HCT116 (cell line): ENCODE measurements at regions not wholly inside any gene's neighbourhood (a gene's known extent, or its start where the extent isn't known, plus 50 kb on each side); places are given as distances from the start of the nearest gene placed in this dataset.

Source experiments
- ATAC-seq: fragments of 200-7000 bp; cut with Tn5 transposase; 2 replicates; pipeline ENCODE4 v1.9.1; 2020; ENCODE audit warnings: mild to moderate bottlenecking, moderate library complexity
- BruUV-seq: library from RNA; stranded (reverse); fragments of 400-500 nt; replicated peaks from 2 replicates; lab custom pipeline; 2021; lab: Mats Ljungman, UMichigan
- CTCF ChIA-PET: fragments of 300-600 bp; sonication (Branson Sonifier 250); formaldehyde crosslinking; loops from one replicate; lab custom pipeline; 2021; ENCODE audit warnings: antibody characterized with exemption; lab: Charles Lee
- POLR2A ChIA-PET: fragments of 300-600, 350-600 bp; sonication (Branson Sonifier 250); formaldehyde crosslinking; loops from one replicate; lab custom pipeline; 2021; ENCODE audit warnings: antibody characterized with exemption; lab: Charles Lee
- RAD21 ChIA-PET, 2 experiments: fragments of 300-600 bp; sonication (Branson Sonifier 250); formaldehyde crosslinking; loops; one replicate each; lab custom pipeline; 2023; ENCODE audit warnings: low total read pairs in 2 of 2; ENCODE audit not compliant: uncharacterized antibody in 2 of 2, unreplicated experiment in 2 of 2, low non-redundant PET in 1 of 2; lab: Charles Lee
- DNase-seq: peaks from one replicate; pipeline ENCODE4 v3.0.0-alpha.2; 2010; ENCODE audit warnings: low read depth, low spot score
- H2AFZ ChIP-seq: fragments of 200-600 bp; shearing (Covaris generic), sonication (generic); 2 replicates; pipeline ENCODE4 v1.6.1; 2017; ENCODE audit warnings: low read depth, mixed run types, mixed read lengths, antibody characterized with exemption, low read length; ENCODE audit not compliant: poor library complexity, severe bottlenecking
- H3K27ac ChIP-seq: 2 replicates; pipeline ENCODE4 v1.5.1; 2012; ENCODE audit warnings: low read depth, low read length
- H3K27me3 ChIP-seq: fragments of 200-600 bp; sonication (generic); 2 replicates; pipeline ENCODE4 v1.6.1; 2016; ENCODE audit warnings: mixed run types, low read length, mixed read lengths; ENCODE audit not compliant: insufficient read depth
- H3K36me3 ChIP-seq, 2 experiments: fragments of 200-500 bp in 1 of 2; fragments of 200-600 bp in 1 of 2; sonication (Bioruptor generic) in 1 of 2; sonication (generic) in 1 of 2; 2 replicates each; pipeline versions ENCODE4 v1.5.1 to v1.6.1; 2014 to 2016; ENCODE audit warnings: low read length in 2 of 2, inconsistent platforms in 1 of 2, mixed read lengths in 1 of 2, mixed run types in 1 of 2; ENCODE audit not compliant: insufficient read depth in 2 of 2, control insufficient read depth in 1 of 2
- H3K4me1 ChIP-seq, 2 experiments: fragments of 200-600 bp in 1 of 2; sonication (generic) in 1 of 2; 2 replicates each; pipeline versions ENCODE4 v1.5.1 to v1.6.1; 2012 to 2017; ENCODE audit warnings: low read length in 2 of 2, inconsistent platforms in 1 of 2, mild to moderate bottlenecking in 1 of 2, mixed read lengths in 1 of 2, mixed run types in 1 of 2, moderate library complexity in 1 of 2; ENCODE audit not compliant: insufficient read depth in 2 of 2, control insufficient read depth in 1 of 2
- H3K4me2 ChIP-seq: fragments of 200-600 bp; sonication (generic); 2 replicates; pipeline ENCODE4 v1.6.1; 2017; ENCODE audit warnings: mixed run types, low read length, mixed read lengths
- H3K4me3 ChIP-seq, 2 experiments: fragments of 200-600 bp in 1 of 2; sonication (generic) in 1 of 2; replicated peaks in 1 of 2; 2 replicates each; pipeline ENCODE4 v1.5.1; 2011 to 2016; ENCODE audit warnings: low read length in 2 of 2, control low read depth in 1 of 2, low read depth in 1 of 2, mild to moderate bottlenecking in 1 of 2, mixed read lengths in 1 of 2, mixed run types in 1 of 2
- H3K79me2 ChIP-seq: fragments of 200-600 bp; sonication (generic); 2 replicates; pipeline ENCODE4 v1.6.1; 2017; ENCODE audit warnings: mild to moderate bottlenecking, mixed run types, low read length, moderate library complexity, mixed read lengths; ENCODE audit not compliant: insufficient read depth
- H3K9ac ChIP-seq: fragments of 200-600 bp; sonication (generic); 2 replicates; pipeline ENCODE4 v1.6.1; 2016; ENCODE audit warnings: low read length, mixed read lengths
- H3K9me2 ChIP-seq: fragments of 200-600 bp; sonication (generic), shearing (Covaris generic); 2 replicates; pipeline ENCODE4 v1.6.1; 2017; ENCODE audit warnings: mixed run types, mild to moderate bottlenecking, moderate library complexity; ENCODE audit not compliant: insufficient read depth
- H3K9me3 ChIP-seq, 2 experiments: fragments of 200-500 bp in 1 of 2; fragments of 200-600 bp in 1 of 2; sonication (Bioruptor generic) in 1 of 2; sonication (generic) in 1 of 2; 2 replicates each; pipeline ENCODE4 v1.6.1; 2014 to 2017; ENCODE audit warnings: low read length in 2 of 2, mixed read lengths in 2 of 2, inconsistent platforms in 1 of 2, low read depth in 1 of 2, mild to moderate bottlenecking in 1 of 2, mixed run types in 1 of 2, moderate library complexity in 1 of 2; ENCODE audit not compliant: control insufficient read depth in 1 of 2, insufficient read depth in 1 of 2
- H4K20me1 ChIP-seq: fragments of 200-600 bp; sonication (generic), shearing (Covaris generic); 2 replicates; pipeline ENCODE4 v1.6.1; 2017; ENCODE audit warnings: mixed run types, mild to moderate bottlenecking, moderate library complexity; ENCODE audit not compliant: insufficient read depth
- ATF3 ChIP-seq: IDR thresholded peaks from 2 replicates; pipeline ENCODE4 v1.6.1; 2012
- EGR1 ChIP-seq: IDR thresholded peaks from 2 replicates; pipeline ENCODE4 v1.6.1; 2012; ENCODE audit warnings: low read depth
- ELF1 ChIP-seq: IDR thresholded peaks from 2 replicates; pipeline ENCODE4 v1.6.1; 2012; ENCODE audit warnings: low read depth, borderline replicate concordance
- EZH2 ChIP-seq: fragments of 200-600 bp; sonication (generic); IDR thresholded peaks from 2 replicates; pipeline ENCODE4 v1.6.1; 2017; ENCODE audit warnings: antibody characterized with exemption, mixed run types
- EZH2phosphoT487 ChIP-seq: fragments of 200-600 bp; IDR thresholded peaks from 2 replicates; pipeline ENCODE4 v1.6.1; 2018; ENCODE audit warnings: antibody characterized with exemption, borderline replicate concordance
- POLR2A ChIP-seq: IDR thresholded peaks from 2 replicates; pipeline ENCODE4 v1.7.0; 2011; ENCODE audit warnings: borderline replicate concordance; ENCODE audit not compliant: insufficient read depth, insufficient read length; ENCODE audit errors: extremely low read depth
- SRF ChIP-seq: IDR thresholded peaks from 2 replicates; pipeline ENCODE4 v1.6.1; 2012; ENCODE audit warnings: low read depth
- TCF7L2 ChIP-seq: IDR thresholded peaks from 2 replicates; pipeline ENCODE4 v1.7.0; 2011; ENCODE audit warnings: borderline replicate concordance, inconsistent platforms; ENCODE audit not compliant: insufficient read depth, insufficient read length; ENCODE audit errors: extremely low read depth
- ZBTB33 ChIP-seq: IDR thresholded peaks from 2 replicates; pipeline ENCODE4 v1.6.1; 2011; ENCODE audit warnings: mild to moderate bottlenecking, low read length, moderate library complexity; ENCODE audit not compliant: insufficient replicate concordance; ENCODE audit errors: extremely low read depth
- intact Hi-C: fragments of 100-400 bp; cut with micrococcal nuclease; formaldehyde crosslinking; loops from 2 replicates; pipeline ENCODE4 v1.10.0; 2022
- TF ChIP-seq, protein P1 (sequence below), 3 experiments: fragments of 200-600 bp in 1 of 3; sonication (generic) in 1 of 3; IDR thresholded peaks in 2 of 3; conservative IDR thresholded peaks in 1 of 3; 2 replicates each; pipeline ENCODE4 v1.5.1; 2012 to 2017; ENCODE audit warnings: low read depth in 2 of 3, low read length in 2 of 3, antibody characterized with exemption in 1 of 3, borderline replicate concordance in 1 of 3, control low read depth in 1 of 3, mild to moderate bottlenecking in 1 of 3, mixed read lengths in 1 of 3, mixed run types in 1 of 3, moderate library complexity in 1 of 3; ENCODE audit not compliant: insufficient read depth in 1 of 3
- TF ChIP-seq, protein P2 (sequence below): IDR thresholded peaks from 2 replicates; pipeline ENCODE4 v1.6.1; 2012
- TF ChIP-seq, protein P3 (sequence below): IDR thresholded peaks from 2 replicates; pipeline ENCODE4 v1.6.1; 2012; ENCODE audit warnings: low read depth

DNA sequence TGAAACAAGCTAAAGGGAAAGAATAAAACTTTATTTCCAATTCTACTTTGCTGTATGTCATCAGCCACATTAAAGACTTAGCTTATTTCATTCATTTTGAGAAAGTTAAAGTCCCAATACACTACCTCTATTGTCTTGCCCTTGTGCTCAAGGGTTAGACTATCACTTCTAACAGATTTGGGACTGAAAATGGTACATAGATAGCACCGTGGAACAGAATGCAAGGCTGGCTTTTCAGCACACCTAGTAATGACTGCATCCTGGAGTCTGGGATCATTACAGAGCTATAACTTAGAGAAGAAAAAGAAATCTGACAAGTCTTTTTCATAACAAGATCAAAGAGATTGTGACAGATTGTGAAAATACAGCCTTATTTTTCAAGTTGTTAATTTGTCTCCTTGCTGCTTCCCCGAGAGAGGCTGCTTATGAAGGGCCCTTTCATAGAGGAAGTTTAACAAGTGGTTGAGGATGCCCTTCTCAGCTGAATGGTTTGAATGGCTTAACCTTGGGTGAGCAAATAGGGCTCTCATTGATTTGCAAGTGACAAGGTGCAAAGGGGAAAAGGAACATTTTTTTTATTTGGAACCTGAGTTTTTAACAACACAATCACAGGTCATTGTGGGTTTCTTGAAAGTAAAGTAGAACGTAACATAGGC, 371.8 kb downstream of the EPHA4 start (continued):
- TF ChIP-seq ZBTB33: no peak
- TF ChIP-seq, all 23 proteins: peak for 0

DNA sequence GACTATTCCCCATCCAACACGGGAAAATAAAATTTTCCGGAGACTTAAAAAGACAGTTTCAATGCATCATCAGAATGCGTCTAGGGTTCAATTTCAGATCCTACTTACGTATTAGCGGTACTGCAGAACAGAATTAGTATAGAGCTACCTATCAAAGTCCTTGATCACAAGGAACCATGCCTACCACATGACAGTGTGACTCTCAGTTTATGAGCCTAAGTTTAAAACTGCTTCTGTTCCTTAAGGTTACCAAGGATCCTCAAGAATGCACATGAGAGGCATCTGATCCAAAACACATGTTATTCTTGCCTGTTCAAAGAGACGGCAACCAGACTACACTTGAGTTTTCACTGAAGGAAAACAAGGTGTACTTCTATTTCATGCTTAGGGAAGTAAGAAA, 369.7 kb downstream of the EPHA4 start:
- H3K27ac ChIP-seq: no peak overlapping the region
- H3K4me1 ChIP-seq: no peaks in the 10 kb centered on the region
- H3K27me3 ChIP-seq: peaks cover 22% of the 10 kb centered on the region
- BruUV-seq: no TSS peak
- no peak overlapping the region for H3K4me2 ChIP-seq
- ChIA-PET CTCF (no interaction called here), POLR2A (no interaction called here), RAD21 (interaction anchor here in 1 of 2 experiments (0.5 kb wide), 1 partner anchor 1090 kb away, joined by 4 read pairs; no protein-coding TSS in a partner anchor)
- intact Hi-C loops: no loop called here
- ATAC-seq (no peak), DNase-seq (no peak)
- H3K9me3 ChIP-seq: no peaks in the 10 kb centered on the region
- no peaks in the 10 kb centered on the region for H3K79me2 ChIP-seq
- no peaks in the 10 kb centered on the region for H4K20me1 ChIP-seq
- no peak overlapping the region for H2AFZ ChIP-seq
- no peaks in the 10 kb centered on the region for H3K36me3 ChIP-seq
- H3K4me3 ChIP-seq: no peak overlapping the region
- no peaks in the 10 kb centered on the region for H3K9me2 ChIP-seq
- H3K9ac ChIP-seq: no peak overlapping the region
- TF ChIP-seq, protein P1, sequence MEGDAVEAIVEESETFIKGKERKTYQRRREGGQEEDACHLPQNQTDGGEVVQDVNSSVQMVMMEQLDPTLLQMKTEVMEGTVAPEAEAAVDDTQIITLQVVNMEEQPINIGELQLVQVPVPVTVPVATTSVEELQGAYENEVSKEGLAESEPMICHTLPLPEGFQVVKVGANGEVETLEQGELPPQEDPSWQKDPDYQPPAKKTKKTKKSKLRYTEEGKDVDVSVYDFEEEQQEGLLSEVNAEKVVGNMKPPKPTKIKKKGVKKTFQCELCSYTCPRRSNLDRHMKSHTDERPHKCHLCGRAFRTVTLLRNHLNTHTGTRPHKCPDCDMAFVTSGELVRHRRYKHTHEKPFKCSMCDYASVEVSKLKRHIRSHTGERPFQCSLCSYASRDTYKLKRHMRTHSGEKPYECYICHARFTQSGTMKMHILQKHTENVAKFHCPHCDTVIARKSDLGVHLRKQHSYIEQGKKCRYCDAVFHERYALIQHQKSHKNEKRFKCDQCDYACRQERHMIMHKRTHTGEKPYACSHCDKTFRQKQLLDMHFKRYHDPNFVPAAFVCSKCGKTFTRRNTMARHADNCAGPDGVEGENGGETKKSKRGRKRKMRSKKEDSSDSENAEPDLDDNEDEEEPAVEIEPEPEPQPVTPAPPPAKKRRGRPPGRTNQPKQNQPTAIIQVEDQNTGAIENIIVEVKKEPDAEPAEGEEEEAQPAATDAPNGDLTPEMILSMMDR (IDR thresholded peaks at IDR 0.05 in 2 of 3, conservative IDR thresholded peaks at IDR 0.05 in 1 of 3; ENCODE audit: borderline replicate concordance in 1 of 3, insufficient read depth in 1 of 3, low read depth in 2 of 3, low read length in 2 of 3): no peak
- TF ChIP-seq EZH2 (no peak), EGR1 (no peak), SRF (no peak), ELF1 (no peak), ZBTB33 (no peak), POLR2A (no peak), EZH2phosphoT487 (no peak), ATF3 (no peak), TCF7L2 (no peak)
- TF ChIP-seq, protein P2, sequence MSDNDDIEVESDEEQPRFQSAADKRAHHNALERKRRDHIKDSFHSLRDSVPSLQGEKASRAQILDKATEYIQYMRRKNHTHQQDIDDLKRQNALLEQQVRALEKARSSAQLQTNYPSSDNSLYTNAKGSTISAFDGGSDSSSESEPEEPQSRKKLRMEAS: no peak
- TF ChIP-seq, protein P3, sequence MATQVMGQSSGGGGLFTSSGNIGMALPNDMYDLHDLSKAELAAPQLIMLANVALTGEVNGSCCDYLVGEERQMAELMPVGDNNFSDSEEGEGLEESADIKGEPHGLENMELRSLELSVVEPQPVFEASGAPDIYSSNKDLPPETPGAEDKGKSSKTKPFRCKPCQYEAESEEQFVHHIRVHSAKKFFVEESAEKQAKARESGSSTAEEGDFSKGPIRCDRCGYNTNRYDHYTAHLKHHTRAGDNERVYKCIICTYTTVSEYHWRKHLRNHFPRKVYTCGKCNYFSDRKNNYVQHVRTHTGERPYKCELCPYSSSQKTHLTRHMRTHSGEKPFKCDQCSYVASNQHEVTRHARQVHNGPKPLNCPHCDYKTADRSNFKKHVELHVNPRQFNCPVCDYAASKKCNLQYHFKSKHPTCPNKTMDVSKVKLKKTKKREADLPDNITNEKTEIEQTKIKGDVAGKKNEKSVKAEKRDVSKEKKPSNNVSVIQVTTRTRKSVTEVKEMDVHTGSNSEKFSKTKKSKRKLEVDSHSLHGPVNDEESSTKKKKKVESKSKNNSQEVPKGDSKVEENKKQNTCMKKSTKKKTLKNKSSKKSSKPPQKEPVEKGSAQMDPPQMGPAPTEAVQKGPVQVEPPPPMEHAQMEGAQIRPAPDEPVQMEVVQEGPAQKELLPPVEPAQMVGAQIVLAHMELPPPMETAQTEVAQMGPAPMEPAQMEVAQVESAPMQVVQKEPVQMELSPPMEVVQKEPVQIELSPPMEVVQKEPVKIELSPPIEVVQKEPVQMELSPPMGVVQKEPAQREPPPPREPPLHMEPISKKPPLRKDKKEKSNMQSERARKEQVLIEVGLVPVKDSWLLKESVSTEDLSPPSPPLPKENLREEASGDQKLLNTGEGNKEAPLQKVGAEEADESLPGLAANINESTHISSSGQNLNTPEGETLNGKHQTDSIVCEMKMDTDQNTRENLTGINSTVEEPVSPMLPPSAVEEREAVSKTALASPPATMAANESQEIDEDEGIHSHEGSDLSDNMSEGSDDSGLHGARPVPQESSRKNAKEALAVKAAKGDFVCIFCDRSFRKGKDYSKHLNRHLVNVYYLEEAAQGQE: no peak
